Upper lobe of left lung (tissue), 4 donors: ENCODE measurements at regions not wholly inside any gene's neighbourhood (a gene's known extent, or its start where the extent isn't known, plus 50 kb on each side); places are given as distances from the start of the nearest gene placed in this dataset.

Experiments
- EP300 ChIP-seq, 4 donors: sonication (generic); formaldehyde crosslinking; IDR thresholded peaks; one replicate each; pipeline ENCODE4 v1.5.1; 2017; ENCODE audit warnings: antibody characterized with exemption in 4 of 4, control low read depth in 2 of 4
- POLR2A ChIP-seq, 4 donors: fragments of 450-650 bp; IDR thresholded peaks; one replicate each; pipeline ENCODE4 v1.5.1; 2016 to 2017; ENCODE audit warnings: antibody characterized with exemption in 4 of 4, mild to moderate bottlenecking in 2 of 4
- POLR2AphosphoS5 ChIP-seq, 2 donors: sonication (generic); formaldehyde crosslinking; IDR thresholded peaks; one replicate each; pipeline ENCODE4 v1.5.1; 2017; ENCODE audit warnings: antibody characterized with exemption in 2 of 2
- TF ChIP-seq, protein P1 (sequence below), 6 experiments: fragments of 450-650 bp in 4 of 6; fragments of 200-600 bp in 2 of 6; sonication (generic) in 2 of 6; IDR thresholded peaks; one replicate each; pipeline ENCODE4 v1.5.1; 2016 to 2019; ENCODE audit warnings: antibody characterized with exemption in 6 of 6

- TF ChIP-seq POLR2AphosphoS5 (IDR thresholded peaks at IDR 0.05) (no peak), POLR2A (IDR thresholded peaks at IDR 0.05) (no peak), EP300 (IDR thresholded peaks at IDR 0.05) (no peak)
- TF ChIP-seq, protein P1, sequence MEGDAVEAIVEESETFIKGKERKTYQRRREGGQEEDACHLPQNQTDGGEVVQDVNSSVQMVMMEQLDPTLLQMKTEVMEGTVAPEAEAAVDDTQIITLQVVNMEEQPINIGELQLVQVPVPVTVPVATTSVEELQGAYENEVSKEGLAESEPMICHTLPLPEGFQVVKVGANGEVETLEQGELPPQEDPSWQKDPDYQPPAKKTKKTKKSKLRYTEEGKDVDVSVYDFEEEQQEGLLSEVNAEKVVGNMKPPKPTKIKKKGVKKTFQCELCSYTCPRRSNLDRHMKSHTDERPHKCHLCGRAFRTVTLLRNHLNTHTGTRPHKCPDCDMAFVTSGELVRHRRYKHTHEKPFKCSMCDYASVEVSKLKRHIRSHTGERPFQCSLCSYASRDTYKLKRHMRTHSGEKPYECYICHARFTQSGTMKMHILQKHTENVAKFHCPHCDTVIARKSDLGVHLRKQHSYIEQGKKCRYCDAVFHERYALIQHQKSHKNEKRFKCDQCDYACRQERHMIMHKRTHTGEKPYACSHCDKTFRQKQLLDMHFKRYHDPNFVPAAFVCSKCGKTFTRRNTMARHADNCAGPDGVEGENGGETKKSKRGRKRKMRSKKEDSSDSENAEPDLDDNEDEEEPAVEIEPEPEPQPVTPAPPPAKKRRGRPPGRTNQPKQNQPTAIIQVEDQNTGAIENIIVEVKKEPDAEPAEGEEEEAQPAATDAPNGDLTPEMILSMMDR (IDR thresholded peaks at IDR 0.05) = no peak
Observed at GRCh38 chr6:105851606-105852005, 234.5 kb upstream of the PRDM1 start.
